BJ (cell line): ENCODE measurements at regions not wholly inside any gene's neighbourhood (a gene's known extent, or its start where the extent isn't known, plus 50 kb on each side); places are given as distances from the start of the nearest gene placed in this dataset.

ENCODE experiments used
- CTCF ChIA-PET: fragments of 350-600 bp; formaldehyde crosslinking; extraction: SDS; loops from one replicate; lab custom pipeline; 2021; ENCODE audit warnings: antibody characterized with exemption, inconsistent platforms; lab: Yijun Ruan, JAX
- POLR2A ChIA-PET: fragments of 300-600 bp; sonication (Branson Sonifier 250); formaldehyde crosslinking; extraction: SDS; loops from one replicate; lab custom pipeline; 2021; ENCODE audit warnings: antibody characterized with exemption; lab: Charles Lee
- DNase-seq: peaks from one replicate; pipeline ENCODE4 v3.0.0-alpha.2; 2011; ENCODE audit warnings: low read depth
- H3K27me3 ChIP-seq: 2 replicates; pipeline ENCODE4 v1.6.0; 2011; ENCODE audit warnings: low read length; ENCODE audit not compliant: control insufficient read depth, insufficient read depth
- H3K36me3 ChIP-seq: 2 replicates; pipeline ENCODE4 v1.5.1; 2011; ENCODE audit warnings: low read length; ENCODE audit not compliant: control insufficient read depth, insufficient read depth
- H3K4me3 ChIP-seq: 2 replicates; pipeline ENCODE4 v1.5.1; 2011; ENCODE audit warnings: low read depth, mild to moderate bottlenecking, control low read depth, low read length
- TF ChIP-seq, protein P1 (sequence below): IDR thresholded peaks from 2 replicates; pipeline ENCODE4 v1.5.1; 2011; ENCODE audit warnings: low read depth, mild to moderate bottlenecking, control low read depth, inconsistent platforms, low read length, moderate library complexity; ENCODE audit not compliant: insufficient read depth

DNA sequence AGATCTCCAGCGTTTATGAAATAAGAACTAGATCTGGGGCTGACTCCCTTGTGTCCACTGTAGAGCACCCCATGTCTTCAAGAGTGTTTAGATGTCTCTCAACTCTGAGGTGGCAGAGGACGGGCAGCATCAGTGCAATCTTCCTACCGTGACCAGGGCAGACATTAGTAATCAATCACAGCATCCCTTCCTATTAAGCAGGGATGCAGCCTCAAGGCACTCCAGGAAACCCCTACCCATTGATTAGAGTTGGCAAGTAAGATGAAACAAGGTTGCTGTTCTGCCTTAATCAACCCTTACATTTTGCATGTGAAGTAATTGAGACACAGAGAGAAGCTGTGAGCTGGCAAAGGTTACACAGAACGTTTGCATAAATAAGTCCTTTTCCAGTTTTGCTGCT lies 283.7 kb upstream of the ZMIZ1 start:
- CTCF ChIA-PET = interaction anchor here (1.0 to 2.6 kb wide), 2 partner anchors 11 to 23 kb away, joined by 4 to 15 read pairs; no protein-coding TSS in a partner anchor
- no peaks in the 10 kb centered on the region for H3K27me3 ChIP-seq
- TF ChIP-seq, protein P1, sequence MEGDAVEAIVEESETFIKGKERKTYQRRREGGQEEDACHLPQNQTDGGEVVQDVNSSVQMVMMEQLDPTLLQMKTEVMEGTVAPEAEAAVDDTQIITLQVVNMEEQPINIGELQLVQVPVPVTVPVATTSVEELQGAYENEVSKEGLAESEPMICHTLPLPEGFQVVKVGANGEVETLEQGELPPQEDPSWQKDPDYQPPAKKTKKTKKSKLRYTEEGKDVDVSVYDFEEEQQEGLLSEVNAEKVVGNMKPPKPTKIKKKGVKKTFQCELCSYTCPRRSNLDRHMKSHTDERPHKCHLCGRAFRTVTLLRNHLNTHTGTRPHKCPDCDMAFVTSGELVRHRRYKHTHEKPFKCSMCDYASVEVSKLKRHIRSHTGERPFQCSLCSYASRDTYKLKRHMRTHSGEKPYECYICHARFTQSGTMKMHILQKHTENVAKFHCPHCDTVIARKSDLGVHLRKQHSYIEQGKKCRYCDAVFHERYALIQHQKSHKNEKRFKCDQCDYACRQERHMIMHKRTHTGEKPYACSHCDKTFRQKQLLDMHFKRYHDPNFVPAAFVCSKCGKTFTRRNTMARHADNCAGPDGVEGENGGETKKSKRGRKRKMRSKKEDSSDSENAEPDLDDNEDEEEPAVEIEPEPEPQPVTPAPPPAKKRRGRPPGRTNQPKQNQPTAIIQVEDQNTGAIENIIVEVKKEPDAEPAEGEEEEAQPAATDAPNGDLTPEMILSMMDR = no peak
- H3K4me3 ChIP-seq = no peak overlapping the region
- DNase-seq = no peak
- POLR2A ChIA-PET = interaction anchor here (0.6 kb wide), 1 partner anchor 21 kb away, joined by 3 read pairs; no protein-coding TSS in a partner anchor
- H3K36me3 ChIP-seq = no peaks in the 10 kb centered on the region

DNA sequence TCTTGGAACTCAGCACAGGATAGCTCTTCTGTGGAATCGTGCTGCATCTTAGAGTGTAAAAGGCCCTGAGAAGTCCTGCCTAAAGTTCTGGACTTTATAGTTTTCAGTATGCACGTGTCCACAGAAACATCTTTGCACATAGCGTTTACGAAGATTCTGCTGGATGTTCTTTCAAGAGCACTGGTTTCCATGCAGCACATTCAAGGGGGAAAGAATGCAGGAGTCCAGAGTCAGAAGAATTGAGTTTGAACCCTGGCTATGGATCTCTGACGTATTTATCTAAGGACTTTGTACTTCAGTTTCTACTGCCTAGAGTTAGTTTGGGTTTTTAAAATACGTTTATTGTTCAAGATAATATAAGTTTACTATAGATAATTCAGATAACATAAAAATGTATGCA lies 282.8 kb upstream of the ZMIZ1 start:
- ChIA-PET CTCF (interaction anchor here (0.7 to 2.6 kb wide), 4 partner anchors 11 to 26 kb away, joined by 3 to 15 read pairs (median 4); no protein-coding TSS in a partner anchor), POLR2A (interaction anchor here (0.6 kb wide), 2 partner anchors 20 to 32 kb away, joined by 3 read pairs; no protein-coding TSS in a partner anchor)
- Histone ChIP-seq H3K27me3 (no peaks in the 10 kb centered on the region), H3K4me3 (no peak overlapping the region), H3K36me3 (no peaks in the 10 kb centered on the region)
- TF ChIP-seq, protein P1 = no peak
- no peak for DNase-seq

DNA sequence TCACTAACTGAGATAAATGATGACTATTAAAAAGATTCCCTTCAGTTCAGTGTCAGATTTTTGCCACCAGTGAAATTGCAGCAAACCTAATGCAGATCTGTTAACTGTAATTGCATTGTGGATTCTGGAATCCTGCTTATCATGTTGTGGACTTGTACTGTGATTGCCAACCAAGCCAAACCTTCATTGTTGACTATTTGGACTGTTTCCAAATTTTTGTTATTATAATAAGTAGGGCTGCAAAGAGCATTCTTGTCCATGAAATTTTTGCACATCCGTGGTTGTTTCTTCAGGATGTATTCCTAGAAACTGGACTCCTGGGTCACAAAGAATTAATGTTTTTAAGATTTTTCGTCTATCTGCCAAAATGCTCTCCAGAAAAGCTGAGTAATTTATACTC lies 281.6 kb upstream of the ZMIZ1 start:
- Histone ChIP-seq H3K4me3 (no peak overlapping the region), H3K36me3 (no peaks in the 10 kb centered on the region), H3K27me3 (no peaks in the 10 kb centered on the region)
- DNase-seq = no peak
- ChIA-PET CTCF (interaction anchor here (1.5 to 2.6 kb wide), 2 partner anchors 9 to 15 kb away, joined by 3 to 15 read pairs; no protein-coding TSS in a partner anchor), POLR2A (no interaction called here)
- TF ChIP-seq, protein P1 = no peak

DNA sequence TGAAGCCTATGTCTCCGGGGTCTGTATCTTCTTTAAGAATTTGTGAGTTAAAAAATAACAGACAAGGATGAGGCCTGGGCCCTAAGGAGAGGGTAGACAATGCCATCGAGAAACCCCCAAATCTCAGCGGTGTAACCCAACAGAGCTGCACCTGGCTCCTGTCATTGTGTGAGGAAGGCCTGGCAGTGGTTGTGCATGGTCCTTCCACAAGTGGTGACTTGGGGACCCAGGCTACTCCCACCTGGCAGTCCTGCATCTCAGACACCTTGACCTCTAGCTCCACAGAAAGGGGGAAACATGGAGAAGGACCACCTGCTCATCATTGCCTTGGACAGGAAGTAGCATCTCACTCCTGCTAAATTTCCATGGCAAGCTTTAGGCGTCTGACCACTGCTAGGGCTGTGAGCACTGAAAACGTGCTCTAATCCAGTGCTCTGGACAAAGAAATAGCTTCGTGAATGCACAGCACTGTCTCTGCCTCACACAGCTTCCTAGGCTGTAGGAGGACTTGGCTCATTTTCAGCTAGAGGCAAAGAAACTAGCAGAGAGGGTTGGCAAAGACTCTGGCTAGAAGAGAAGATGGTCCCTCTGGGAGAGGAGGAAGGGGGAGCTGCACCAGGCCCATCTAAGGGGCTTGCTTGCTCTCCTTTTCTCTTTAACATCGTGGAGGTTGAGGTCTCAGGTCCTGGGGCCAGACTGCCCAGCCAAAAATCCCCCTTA lies 273.9 kb upstream of the ZMIZ1 start:
- Histone ChIP-seq H3K36me3 (no peaks in the 10 kb centered on the region), H3K27me3 (peaks cover 3% of the 10 kb centered on the region), H3K4me3 (no peak overlapping the region)
- DNase-seq = no peak
- TF ChIP-seq, protein P1 = no peak
- POLR2A ChIA-PET = no interaction called here
- CTCF ChIA-PET = interaction anchor here (2.0 to 4.0 kb wide), 2 partner anchors 9 to 17 kb away, joined by 6 to 15 read pairs; no protein-coding TSS in a partner anchor

DNA sequence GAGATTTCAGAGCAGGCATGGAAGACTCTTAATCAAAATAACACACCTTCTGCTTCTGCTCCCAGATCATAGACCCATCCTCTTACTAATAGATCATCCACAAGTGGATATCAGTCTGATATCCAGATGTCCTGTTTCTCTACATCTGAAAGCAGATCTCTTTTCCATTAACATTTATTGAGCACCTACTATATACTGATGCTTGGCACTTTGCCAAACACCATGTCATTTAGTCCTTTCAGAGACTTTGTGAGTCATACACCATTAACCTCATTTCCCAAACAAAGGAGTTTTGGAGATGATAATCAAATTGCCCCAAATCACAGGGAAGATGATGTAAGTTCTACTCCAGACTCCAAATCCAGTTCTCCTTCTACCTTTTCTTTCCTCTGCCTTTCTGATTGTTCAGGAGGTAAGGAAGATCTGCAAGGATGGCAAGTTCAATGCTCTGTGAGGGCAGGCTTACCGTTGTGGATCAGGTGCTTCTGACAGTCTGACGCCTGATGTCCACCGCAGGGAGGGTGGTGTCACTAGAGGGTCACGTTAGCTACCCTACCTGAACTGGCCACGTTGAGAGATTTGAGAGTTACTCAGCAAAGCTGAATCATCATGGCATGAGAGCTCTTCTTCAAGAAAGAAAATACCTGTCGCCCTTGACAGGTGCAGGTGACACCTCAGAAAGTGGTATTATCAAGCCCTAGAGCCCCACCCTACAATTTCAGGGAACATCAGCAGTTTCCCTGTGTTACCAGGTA lies 269.6 kb upstream of the ZMIZ1 start:
- no peak for DNase-seq
- Histone ChIP-seq H3K4me3 (no peak overlapping the region), H3K27me3 (peaks cover 8% of the 10 kb centered on the region), H3K36me3 (no peaks in the 10 kb centered on the region)
- TF ChIP-seq, protein P1 = no peak
- ChIA-PET POLR2A (no interaction called here), CTCF (interaction anchor here (0.6 kb wide), 1 partner anchor 29 kb away, joined by 4 read pairs; no protein-coding TSS in a partner anchor)
